A673 (cell line): ENCODE measurements at regions not wholly inside any gene's neighbourhood (a gene's known extent, or its start where the extent isn't known, plus 50 kb on each side); places are given as distances from the start of the nearest gene placed in this dataset.
"Not testable (repeated sequence)": the region's sequence is repeated elsewhere in the genome, so short reads cannot be mapped to it uniquely, and the experiment has no call there.

ENCODE experiments used
- BruUV-seq: library from RNA; stranded (reverse); fragments of 400-500 nt; replicated peaks from 2 replicates; lab custom pipeline; 2021; lab: Mats Ljungman, UMichigan
- CTCF ChIA-PET: fragments of 300-600 bp; sonication (Branson Sonifier 250); formaldehyde crosslinking; loops from one replicate; lab custom pipeline; 2022; ENCODE audit warnings: antibody characterized with exemption; lab: Charles Lee
- POLR2A ChIA-PET: fragments of 300-600 bp; sonication (Branson Sonifier 250); formaldehyde crosslinking; loops from one replicate; lab custom pipeline; 2022; ENCODE audit warnings: antibody characterized with exemption; ENCODE audit not compliant: low non-redundant PET; lab: Charles Lee
- DNase-seq: peaks from one replicate; pipeline ENCODE4 v3.0.0-alpha.2; 2015; ENCODE audit warnings: low spot score
- H3K27ac ChIP-seq: fragments of 200-600 bp; sonication (generic); 2 replicates; pipeline ENCODE4 v1.5.1; 2016; ENCODE audit warnings: mixed run types, low read depth, mild to moderate bottlenecking, mixed read lengths, antibody characterized with exemption, low read length; ENCODE audit not compliant: poor library complexity, severe bottlenecking
- H3K27me3 ChIP-seq: fragments of 200-600 bp; sonication (generic); replicated peaks from 2 replicates; pipeline ENCODE4 v1.6.1; 2017; ENCODE audit warnings: mixed run types, low read depth, mild to moderate bottlenecking, mixed read lengths, antibody characterized with exemption, low read length; ENCODE audit not compliant: insufficient read depth, poor library complexity
- H3K36me3 ChIP-seq: fragments of 200-600 bp; sonication (generic); 2 replicates; pipeline ENCODE4 v1.6.1; 2016; ENCODE audit warnings: mixed run types, mild to moderate bottlenecking, mixed read lengths, antibody characterized with exemption, low read length; ENCODE audit not compliant: insufficient read depth, poor library complexity, severe bottlenecking
- H3K4me1 ChIP-seq: fragments of 200-600 bp; sonication (generic); 2 replicates; pipeline ENCODE4 v1.6.1; 2017; ENCODE audit warnings: mixed run types, mild to moderate bottlenecking, mixed read lengths, antibody characterized with exemption, low read length; ENCODE audit not compliant: insufficient read depth, poor library complexity, severe bottlenecking
- H3K4me3 ChIP-seq: fragments of 200-600 bp; sonication (generic); 2 replicates; pipeline ENCODE4 v1.5.1; 2016; ENCODE audit warnings: low read depth, mixed run types, mild to moderate bottlenecking, mixed read lengths, low read length; ENCODE audit not compliant: poor library complexity, severe bottlenecking
- H3K9me3 ChIP-seq: fragments of 200-600 bp; sonication (generic); 2 replicates; pipeline ENCODE4 v1.6.1; 2016; ENCODE audit warnings: mixed run types, low read depth, mild to moderate bottlenecking, mixed read lengths, antibody characterized with exemption, low read length; ENCODE audit not compliant: poor library complexity, severe bottlenecking
- CTCF ChIP-seq: fragments of 300-800, 200-600 bp; sonication (generic); conservative IDR thresholded peaks from 2 replicates; pipeline ENCODE4 v1.5.1; 2017; ENCODE audit warnings: low read depth, mild to moderate bottlenecking, antibody characterized with exemption, low read length, moderate library complexity, mixed read lengths
- EZH2 ChIP-seq: fragments of 200-600 bp; sonication (generic); IDR thresholded peaks from 2 replicates; pipeline ENCODE4 v1.6.1; 2017; ENCODE audit warnings: borderline replicate concordance, low read depth, mild to moderate bottlenecking, mixed read lengths, antibody characterized with exemption, low read length; ENCODE audit not compliant: poor library complexity, severe bottlenecking
- intact Hi-C: fragments of 100-400 bp; cut with micrococcal nuclease; formaldehyde crosslinking; loops from one replicate; pipeline ENCODE4 v1.10.0; 2022; ENCODE audit not compliant: unreplicated experiment

- Histone ChIP-seq H3K9me3 (no peaks in the 10 kb centered on the region), H3K4me3 (no peak overlapping the region), H3K36me3 (no peaks in the 10 kb centered on the region), H3K27ac (no peak overlapping the region), H3K4me1 (no peaks in the 10 kb centered on the region), H3K27me3 (no peaks in the 10 kb centered on the region)
- intact Hi-C loops: no loop called here
- no peak for TF ChIP-seq EZH2
- no peak for TF ChIP-seq CTCF
- no TSS peak for BruUV-seq
- POLR2A ChIA-PET: no interaction called here
- no peak for DNase-seq
- CTCF ChIA-PET: no interaction called here
Measured at GRCh38 chr7:57819491-57819981, 369.6 kb downstream of the ZNF716 start.

GRCh38 chr7:57820477-57820876, 370.5 kb downstream of the ZNF716 start:
- H3K27ac ChIP-seq: no peak overlapping the region
- CTCF ChIA-PET: no interaction called here
- no peaks in the 10 kb centered on the region for H3K27me3 ChIP-seq
- POLR2A ChIA-PET: no interaction called here
- H3K36me3 ChIP-seq: no peaks in the 10 kb centered on the region
- DNase-seq: no peak
- H3K4me3 ChIP-seq: no peak overlapping the region
- no peaks in the 10 kb centered on the region for H3K9me3 ChIP-seq
- intact Hi-C loops: no loop called here
- TF ChIP-seq CTCF (no peak), EZH2 (no peak)
- no TSS peak for BruUV-seq
- no peaks in the 10 kb centered on the region for H3K4me1 ChIP-seq

GRCh38 chr7:57821438-57822382, 371.7 kb downstream of the ZNF716 start:
- Histone ChIP-seq H3K4me1 (no peaks in the 10 kb centered on the region), H3K36me3 (no peaks in the 10 kb centered on the region), H3K27ac (no peak overlapping the region), H3K27me3 (no peaks in the 10 kb centered on the region), H3K9me3 (peaks cover 2% of the 10 kb centered on the region), H3K4me3 (no peak overlapping the region)
- CTCF ChIA-PET: no interaction called here
- TF ChIP-seq CTCF: no peak
- BruUV-seq: no TSS peak
- intact Hi-C loops: no loop called here
- POLR2A ChIA-PET: no interaction called here
- no peak for DNase-seq

GRCh38 chr7:57826548-57826947, 376.6 kb downstream of the ZNF716 start:
- CTCF ChIA-PET, H3K36me3 ChIP-seq, H3K4me1 ChIP-seq, DNase-seq, intact Hi-C loops, H3K4me3 ChIP-seq, BruUV-seq, H3K27me3 ChIP-seq, POLR2A ChIA-PET, H3K27ac ChIP-seq, H3K9me3 ChIP-seq: not testable (repeated sequence)

- H3K9me3 ChIP-seq, intact Hi-C loops, H3K4me3 ChIP-seq, DNase-seq, H3K4me1 ChIP-seq, CTCF ChIA-PET, H3K36me3 ChIP-seq, BruUV-seq, H3K27me3 ChIP-seq, POLR2A ChIA-PET, H3K27ac ChIP-seq: not testable (repeated sequence)
Measured at GRCh38 chr7:57835161-57835560, 385.2 kb downstream of the ZNF716 start.
